GM23248 (cell line): ENCODE measurements at regions not wholly inside any gene's neighbourhood (a gene's known extent, or its start where the extent isn't known, plus 50 kb on each side); places are given as distances from the start of the nearest gene placed in this dataset.

Experiments
- EZH2 ChIP-seq: fragments of 200-600 bp; sonication (generic); IDR thresholded peaks from 2 replicates; pipeline ENCODE4 v1.6.1; 2018; ENCODE audit warnings: antibody characterized with exemption, mild to moderate bottlenecking; ENCODE audit not compliant: insufficient read depth, poor library complexity, severe bottlenecking
- EZH2phosphoT487 ChIP-seq: fragments of 200-600 bp; sonication (generic); IDR thresholded peaks from 2 replicates; pipeline ENCODE4 v1.6.1; 2018; ENCODE audit warnings: antibody characterized with exemption, moderate library complexity, mild to moderate bottlenecking, low read depth; ENCODE audit not compliant: insufficient read depth

- TF ChIP-seq EZH2phosphoT487 (no peak), EZH2 (no peak)
Measured at GRCh38 chr10:133000648-133001047, 58.3 kb upstream of the CFAP46 start.
